ENCODE measurements at regions not wholly inside any gene's neighbourhood (a gene's known extent, or its start where the extent isn't known, plus 50 kb on each side); places are given as distances from the start of the nearest gene placed in this dataset.
A peak's percentile ranks its signal among the peaks of the same experiment; 100 is the strongest.
"Not testable (repeated sequence)": the region's sequence is repeated elsewhere in the genome, so short reads cannot be mapped to it uniquely, and the experiment has no call there.

DNA sequence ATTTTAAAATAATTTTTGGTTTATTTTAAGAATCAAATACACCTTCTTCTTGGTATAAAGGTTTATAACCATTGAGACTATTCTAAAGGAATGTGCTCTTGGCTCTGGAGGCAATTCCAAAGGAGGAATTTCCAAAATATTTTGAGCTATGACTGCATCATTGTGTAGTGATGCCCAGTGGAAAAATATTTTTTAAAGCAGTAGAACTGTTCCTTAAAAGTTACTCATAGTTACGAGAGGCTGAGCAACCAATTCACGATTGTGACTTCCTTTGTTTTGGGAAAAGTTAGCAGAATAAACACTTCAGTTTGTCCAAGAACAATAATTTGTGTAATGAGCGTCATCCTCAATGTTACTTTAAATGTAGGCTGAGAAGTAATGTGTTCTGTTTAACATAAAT, 233.6 kb downstream of the BAMBI start:
- Mint-ChIP-seq H3K4me3 (ENCODE audit: unreplicated experiment) (no peak overlapping the region), H3K9me3 (ENCODE audit: unreplicated experiment) (no peaks in the 10 kb centered on the region), H3K4me1 (ENCODE audit: low read depth, unreplicated experiment) (peaks cover 6% of the 10 kb centered on the region), H3K36me3 (ENCODE audit: low read depth, unreplicated experiment) (no peaks in the 10 kb centered on the region), H3K27ac (ENCODE audit: unreplicated experiment) (no peak overlapping the region), H3K27me3 (ENCODE audit: low read depth, unreplicated experiment) (no peaks in the 10 kb centered on the region)
- H3K9ac ChIP-seq (ENCODE audit: low read length): peak overlapping the region; percentile 3
- peaks cover 22% of the 10 kb centered on the region for H3K4me1 ChIP-seq (ENCODE audit: insufficient read depth, low read length)
- FAIRE-seq (peak; percentile 97), DNase-seq (ENCODE audit: low read depth) (peak; percentile 80)
- H3K27me3 ChIP-seq (ENCODE audit: insufficient read depth, low read length): no peaks in the 10 kb centered on the region
- H4K20me1 ChIP-seq (ENCODE audit: insufficient read depth, low read length): no peaks in the 10 kb centered on the region
- H3K27ac ChIP-seq (ENCODE audit: low read depth, low read length): peak overlapping the region; percentile 58
- H3K4me3 ChIP-seq (ENCODE audit: insufficient read depth, low read depth, low read length): no peak overlapping the region
- H3K9me3 ChIP-seq (ENCODE audit: insufficient read depth, low read depth, low read length): no peaks in the 10 kb centered on the region
- no peaks in the 10 kb centered on the region for H3K79me2 ChIP-seq (ENCODE audit: insufficient read depth, low read length)
- H3K36me3 ChIP-seq (ENCODE audit: insufficient read depth, low read length): no peaks in the 10 kb centered on the region
- no peak for TF ChIP-seq EZH2 (IDR thresholded peaks at IDR 0.05; ENCODE audit: insufficient read depth, low read length)
- TF ChIP-seq, protein P1, sequence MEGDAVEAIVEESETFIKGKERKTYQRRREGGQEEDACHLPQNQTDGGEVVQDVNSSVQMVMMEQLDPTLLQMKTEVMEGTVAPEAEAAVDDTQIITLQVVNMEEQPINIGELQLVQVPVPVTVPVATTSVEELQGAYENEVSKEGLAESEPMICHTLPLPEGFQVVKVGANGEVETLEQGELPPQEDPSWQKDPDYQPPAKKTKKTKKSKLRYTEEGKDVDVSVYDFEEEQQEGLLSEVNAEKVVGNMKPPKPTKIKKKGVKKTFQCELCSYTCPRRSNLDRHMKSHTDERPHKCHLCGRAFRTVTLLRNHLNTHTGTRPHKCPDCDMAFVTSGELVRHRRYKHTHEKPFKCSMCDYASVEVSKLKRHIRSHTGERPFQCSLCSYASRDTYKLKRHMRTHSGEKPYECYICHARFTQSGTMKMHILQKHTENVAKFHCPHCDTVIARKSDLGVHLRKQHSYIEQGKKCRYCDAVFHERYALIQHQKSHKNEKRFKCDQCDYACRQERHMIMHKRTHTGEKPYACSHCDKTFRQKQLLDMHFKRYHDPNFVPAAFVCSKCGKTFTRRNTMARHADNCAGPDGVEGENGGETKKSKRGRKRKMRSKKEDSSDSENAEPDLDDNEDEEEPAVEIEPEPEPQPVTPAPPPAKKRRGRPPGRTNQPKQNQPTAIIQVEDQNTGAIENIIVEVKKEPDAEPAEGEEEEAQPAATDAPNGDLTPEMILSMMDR (IDR thresholded peaks at IDR 0.05; ENCODE audit: insufficient read depth, low read depth, low read length): no peak
- no peak overlapping the region for H2AFZ ChIP-seq (ENCODE audit: low read depth, low read length)
- H3K4me2 ChIP-seq (ENCODE audit: low read length): peak overlapping the region; percentile 56

DNA sequence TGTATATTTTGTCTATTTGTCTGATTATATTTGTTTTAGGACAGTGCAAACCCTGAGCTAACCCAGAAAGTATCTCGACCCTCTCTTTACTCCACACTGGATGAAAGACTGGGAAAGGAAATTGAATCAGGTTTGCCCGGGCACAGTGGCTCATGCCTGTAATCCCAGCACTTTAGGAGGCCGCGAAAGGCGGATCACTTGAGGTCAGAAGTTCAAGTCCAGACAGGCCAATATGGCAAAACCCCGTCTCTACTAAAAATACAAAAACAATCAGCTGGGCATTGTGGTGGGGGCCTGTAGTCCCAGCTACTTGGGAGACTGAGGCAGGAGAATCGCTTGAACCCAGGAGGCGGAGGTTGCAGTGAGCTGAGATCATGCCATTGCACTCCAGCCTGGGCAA, 234.2 kb downstream of the BAMBI start:
- not testable (repeated sequence) for H3K36me3 Mint-ChIP-seq (ENCODE audit: low read depth, unreplicated experiment); H3K27ac Mint-ChIP-seq (ENCODE audit: unreplicated experiment)

DNA sequence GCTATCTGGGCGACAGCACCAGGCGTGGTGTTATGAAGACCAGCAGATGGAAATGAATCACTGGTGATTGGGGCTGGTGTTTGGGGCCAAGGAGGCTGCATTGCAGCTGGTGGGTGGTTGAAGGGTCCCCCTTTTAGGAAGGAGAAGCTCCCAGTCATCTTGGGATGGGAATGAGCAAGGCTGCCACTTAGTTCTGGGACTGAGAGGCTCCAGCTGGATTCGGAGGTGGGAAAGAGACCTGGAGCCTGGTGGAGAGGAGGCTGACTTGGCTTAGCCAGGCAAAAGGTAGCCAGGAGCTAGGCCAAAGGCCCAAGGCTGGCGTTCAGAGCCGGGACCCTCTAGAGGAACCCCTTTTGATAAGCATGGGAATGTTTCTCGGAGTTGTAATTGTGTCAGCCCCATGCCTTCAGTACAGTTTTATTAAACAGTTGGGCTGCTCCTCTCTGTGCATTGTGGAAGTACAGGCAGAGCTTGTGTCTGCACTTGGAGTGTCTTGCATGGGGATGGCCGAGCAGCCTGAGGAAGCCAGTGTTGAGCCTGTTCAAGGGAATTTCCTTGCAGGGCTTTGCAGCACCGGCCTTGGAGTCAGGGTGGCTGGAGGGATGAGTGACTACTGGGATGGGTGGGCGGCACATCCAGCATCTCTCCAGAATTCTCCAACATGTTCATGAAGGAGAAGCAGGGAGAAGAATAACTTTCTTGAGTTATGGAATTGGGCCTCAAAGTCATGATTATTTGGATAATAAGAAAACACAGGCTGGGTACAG, 234.9 kb downstream of the BAMBI start:
- peaks cover 3% of the 10 kb centered on the region for H3K27me3 Mint-ChIP-seq (ENCODE audit: low read depth, unreplicated experiment)
- Histone ChIP-seq H2AFZ (ENCODE audit: low read depth, low read length) (no peak overlapping the region), H3K27ac (ENCODE audit: low read depth, low read length) (no peak overlapping the region), H3K27me3 (ENCODE audit: insufficient read depth, low read length) (no peaks in the 10 kb centered on the region), H3K9ac (ENCODE audit: low read length) (no peak overlapping the region), H3K79me2 (ENCODE audit: insufficient read depth, low read length) (no peaks in the 10 kb centered on the region), H4K20me1 (ENCODE audit: insufficient read depth, low read length) (no peaks in the 10 kb centered on the region), H3K4me1 (ENCODE audit: insufficient read depth, low read length) (peaks cover 12% of the 10 kb centered on the region), H3K4me3 (ENCODE audit: insufficient read depth, low read depth, low read length) (no peak overlapping the region), H3K36me3 (ENCODE audit: insufficient read depth, low read length) (no peaks in the 10 kb centered on the region), H3K9me3 (ENCODE audit: insufficient read depth, low read depth, low read length) (no peaks in the 10 kb centered on the region), H3K4me2 (ENCODE audit: low read length) (no peak overlapping the region)
- peaks cover 4% of the 10 kb centered on the region for H3K9me3 Mint-ChIP-seq (ENCODE audit: unreplicated experiment)
- no peaks in the 10 kb centered on the region for H3K36me3 Mint-ChIP-seq (ENCODE audit: low read depth, unreplicated experiment)
- TF ChIP-seq EZH2 (IDR thresholded peaks at IDR 0.05; ENCODE audit: insufficient read depth, low read length): no peak
- TF ChIP-seq, protein P1 (IDR thresholded peaks at IDR 0.05; ENCODE audit: insufficient read depth, low read depth, low read length): no peak
- no peak overlapping the region for H3K27ac Mint-ChIP-seq (ENCODE audit: unreplicated experiment)
- no peak overlapping the region for H3K4me3 Mint-ChIP-seq (ENCODE audit: unreplicated experiment)
- peaks cover 10% of the 10 kb centered on the region for H3K4me1 Mint-ChIP-seq (ENCODE audit: low read depth, unreplicated experiment)
- DNase-seq (ENCODE audit: low read depth): no peak
- no peak for FAIRE-seq

More for the DNA sequence above, 234.2 kb downstream of the BAMBI start:
- Histone ChIP-seq H3K4me2 (ENCODE audit: low read length) (peak overlapping the region; percentile 56), H3K27ac (ENCODE audit: low read depth, low read length) (peak overlapping the region; percentile 58), H3K4me1 (ENCODE audit: insufficient read depth, low read length) (peaks cover 17% of the 10 kb centered on the region), H3K9ac (ENCODE audit: low read length) (peak overlapping the region; percentile 3)
- H3K4me3 ChIP-seq (ENCODE audit: insufficient read depth, low read depth, low read length); H3K4me1 Mint-ChIP-seq (ENCODE audit: low read depth, unreplicated experiment); FAIRE-seq; H3K9me3 ChIP-seq (ENCODE audit: insufficient read depth, low read depth, low read length); H3K27me3 ChIP-seq (ENCODE audit: insufficient read depth, low read length); H3K9me3 Mint-ChIP-seq (ENCODE audit: unreplicated experiment); H3K36me3 ChIP-seq (ENCODE audit: insufficient read depth, low read length); H3K4me3 Mint-ChIP-seq (ENCODE audit: unreplicated experiment); DNase-seq (ENCODE audit: low read depth); H4K20me1 ChIP-seq (ENCODE audit: insufficient read depth, low read length); H3K79me2 ChIP-seq (ENCODE audit: insufficient read depth, low read length); H2AFZ ChIP-seq (ENCODE audit: low read depth, low read length); H3K27me3 Mint-ChIP-seq (ENCODE audit: low read depth, unreplicated experiment): not testable (repeated sequence)
